Suprapubic skin (tissue), 4 donors: ENCODE measurements at regions not wholly inside any gene's neighbourhood (a gene's known extent, or its start where the extent isn't known, plus 50 kb on each side); places are given as distances from the start of the nearest gene placed in this dataset.

Experiments used
- DNase-seq, 2 donors: peaks; one replicate each; pipeline ENCODE4 v3.0.0-alpha.2; 2019; ENCODE audit warnings: low spot score in 2 of 2
- H3K27ac ChIP-seq: fragments of 200-600 bp; sonication (generic); one replicate; pipeline ENCODE4 v1.5.1; 2019
- H3K27me3 ChIP-seq: fragments of 200-600 bp; sonication (generic); one replicate; pipeline ENCODE4 v1.5.1; 2019
- H3K36me3 ChIP-seq: fragments of 200-600 bp; sonication (generic); one replicate; pipeline ENCODE4 v1.5.1; 2019
- H3K4me1 ChIP-seq: fragments of 200-600 bp; sonication (generic); one replicate; pipeline ENCODE4 v1.5.1; 2019
- H3K4me3 ChIP-seq: fragments of 200-600 bp; sonication (generic); one replicate; pipeline ENCODE4 v1.5.1; 2019; ENCODE audit warnings: mild to moderate bottlenecking
- H3K9me3 ChIP-seq: fragments of 200-600 bp; sonication (generic); one replicate; pipeline ENCODE4 v1.5.1; 2019
- EP300 ChIP-seq: sonication (generic); formaldehyde crosslinking; IDR thresholded peaks from one replicate; pipeline ENCODE4 v1.6.1; 2017; ENCODE audit warnings: antibody characterized with exemption
- POLR2A ChIP-seq, 2 donors: fragments of 450-650 bp; IDR thresholded peaks; one replicate each; pipeline ENCODE4 v1.6.1; 2017; ENCODE audit warnings: antibody characterized with exemption in 2 of 2, mild to moderate bottlenecking in 2 of 2, moderate library complexity in 2 of 2
- POLR2AphosphoS5 ChIP-seq, 3 donors: sonication (generic); formaldehyde crosslinking; IDR thresholded peaks; one replicate each; pipeline ENCODE4 v1.6.1; 2017; ENCODE audit warnings: antibody characterized with exemption in 3 of 3
- WGBS: methylation state at CpG from one replicate; pipeline ENCODE4 v1.1.5; 2018; 5-methylcytosine and 5-hydroxymethylcytosine counted together
- TF ChIP-seq, protein P1 (sequence below), 2 donors: fragments of 200-600 bp in 1 of 2; fragments of 450-650 bp in 1 of 2; sonication (generic) in 1 of 2; IDR thresholded peaks; one replicate each; pipeline ENCODE4 v1.5.1; 2016 to 2019; ENCODE audit warnings: antibody characterized with exemption in 2 of 2, mild to moderate bottlenecking in 1 of 2, moderate library complexity in 1 of 2

DNA sequence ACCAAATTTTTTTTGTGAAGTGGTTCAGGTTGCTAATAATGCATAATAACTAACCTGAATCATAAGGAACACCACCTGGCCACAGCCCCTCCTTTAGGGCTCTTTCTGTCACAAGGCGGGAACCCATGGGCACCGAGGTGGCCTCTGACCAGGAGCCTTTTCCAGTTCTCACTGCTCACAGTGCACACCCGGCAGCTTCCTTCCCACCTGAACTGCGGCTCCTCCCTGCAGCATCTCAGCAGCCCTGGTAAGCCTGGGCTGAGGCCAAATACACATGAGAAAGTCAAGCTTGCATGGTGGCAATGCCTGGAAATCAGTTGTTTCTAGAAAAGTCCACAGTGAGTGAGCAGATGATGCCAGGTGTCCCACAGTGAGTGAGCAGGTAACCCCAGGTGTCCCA, 77.6 kb upstream of the SNTG2 start:
- Histone ChIP-seq H3K27ac (no peak overlapping the region), H3K9me3 (no peaks in the 10 kb centered on the region), H3K4me1 (no peaks in the 10 kb centered on the region), H3K27me3 (peaks cover 26% of the 10 kb centered on the region), H3K36me3 (no peaks in the 10 kb centered on the region), H3K4me3 (no peak overlapping the region)
- TF ChIP-seq POLR2AphosphoS5 (IDR thresholded peaks at IDR 0.05) (no peak), POLR2A (IDR thresholded peaks at IDR 0.05) (no peak)
- DNase-seq = peak; percentile 28 to 53
- 81% methylated on average over 4 of the region's 4 CpGs for WGBS

DNA sequence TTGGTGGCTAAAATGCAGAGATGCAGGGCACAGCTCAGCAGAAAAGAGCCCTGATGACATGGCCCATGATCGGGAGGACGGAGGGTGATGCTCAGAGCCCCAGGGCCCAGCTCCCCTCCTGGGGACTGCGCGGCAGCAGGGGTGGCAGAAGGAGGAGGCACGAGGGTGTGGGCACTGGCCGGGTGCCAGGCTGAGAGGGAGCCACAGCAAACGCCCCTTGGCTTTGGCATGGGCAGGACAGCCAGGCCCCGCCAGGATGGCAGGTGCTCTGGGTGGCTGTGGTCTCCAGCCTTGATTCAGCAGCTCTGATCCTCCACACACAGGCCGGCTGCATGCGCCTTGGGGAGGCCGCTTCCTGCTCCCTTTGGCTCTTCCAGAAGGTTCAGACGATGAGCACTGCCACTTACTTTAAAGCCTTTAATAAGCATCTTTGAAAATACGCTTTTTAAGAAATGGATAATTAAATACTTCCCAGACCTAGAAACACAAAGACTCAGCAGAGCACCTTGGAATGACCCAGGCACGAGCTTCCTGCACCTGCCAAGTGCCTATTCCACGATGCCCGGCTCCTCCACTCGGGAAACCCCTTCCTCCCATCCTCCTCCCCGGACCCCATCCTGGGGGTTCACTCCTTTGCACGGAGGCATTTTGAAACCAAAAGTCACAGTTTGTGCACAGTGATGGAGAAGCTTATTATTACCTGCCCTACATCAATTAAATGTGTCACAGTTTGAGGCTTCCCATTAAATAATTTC, 78.5 kb upstream of the SNTG2 start:
- TF ChIP-seq EP300 (no peak), POLR2A (IDR thresholded peaks at IDR 0.05) (no peak), POLR2AphosphoS5 (IDR thresholded peaks at IDR 0.05) (no peak)
- TF ChIP-seq, protein P1, sequence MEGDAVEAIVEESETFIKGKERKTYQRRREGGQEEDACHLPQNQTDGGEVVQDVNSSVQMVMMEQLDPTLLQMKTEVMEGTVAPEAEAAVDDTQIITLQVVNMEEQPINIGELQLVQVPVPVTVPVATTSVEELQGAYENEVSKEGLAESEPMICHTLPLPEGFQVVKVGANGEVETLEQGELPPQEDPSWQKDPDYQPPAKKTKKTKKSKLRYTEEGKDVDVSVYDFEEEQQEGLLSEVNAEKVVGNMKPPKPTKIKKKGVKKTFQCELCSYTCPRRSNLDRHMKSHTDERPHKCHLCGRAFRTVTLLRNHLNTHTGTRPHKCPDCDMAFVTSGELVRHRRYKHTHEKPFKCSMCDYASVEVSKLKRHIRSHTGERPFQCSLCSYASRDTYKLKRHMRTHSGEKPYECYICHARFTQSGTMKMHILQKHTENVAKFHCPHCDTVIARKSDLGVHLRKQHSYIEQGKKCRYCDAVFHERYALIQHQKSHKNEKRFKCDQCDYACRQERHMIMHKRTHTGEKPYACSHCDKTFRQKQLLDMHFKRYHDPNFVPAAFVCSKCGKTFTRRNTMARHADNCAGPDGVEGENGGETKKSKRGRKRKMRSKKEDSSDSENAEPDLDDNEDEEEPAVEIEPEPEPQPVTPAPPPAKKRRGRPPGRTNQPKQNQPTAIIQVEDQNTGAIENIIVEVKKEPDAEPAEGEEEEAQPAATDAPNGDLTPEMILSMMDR (IDR thresholded peaks at IDR 0.05) = no peak
- H3K27ac ChIP-seq = no peak overlapping the region
- DNase-seq = peak in 1 of 2 donors; percentile 62
- WGBS = 68% methylated on average over 13 of the region's 19 CpGs
- H3K4me3 ChIP-seq = no peak overlapping the region
- no peaks in the 10 kb centered on the region for H3K4me1 ChIP-seq
- H3K27me3 ChIP-seq = peaks cover 26% of the 10 kb centered on the region
- H3K9me3 ChIP-seq = no peaks in the 10 kb centered on the region
- no peaks in the 10 kb centered on the region for H3K36me3 ChIP-seq

DNA sequence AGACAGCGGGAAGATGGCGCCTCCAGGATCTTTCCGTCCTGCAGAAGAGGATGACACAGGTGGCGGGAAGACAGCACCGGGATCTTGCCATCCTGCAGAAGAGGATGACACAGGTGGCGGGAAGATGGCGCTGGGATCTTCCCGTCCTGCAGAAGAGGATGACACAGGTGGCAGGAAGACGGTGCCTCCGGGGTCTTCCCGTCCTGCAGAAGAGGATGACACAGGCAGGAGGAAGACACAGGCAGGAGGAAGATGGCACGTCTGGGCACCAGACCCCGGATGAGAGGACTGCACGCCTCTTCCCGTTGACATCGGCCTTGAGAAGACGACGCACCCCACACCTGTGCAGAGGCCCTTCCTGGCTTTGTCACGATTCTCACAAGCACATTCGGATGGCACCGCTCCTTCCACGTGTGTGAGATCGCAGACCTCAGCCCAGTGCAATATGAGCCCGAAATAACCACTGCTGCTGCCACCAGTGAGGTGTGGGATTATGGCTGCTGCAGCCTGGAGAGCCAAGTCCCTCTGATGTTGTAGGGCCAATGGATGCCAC, 79.4 kb upstream of the SNTG2 start:
- peak in 1 of 2 donors; percentile 48 for DNase-seq
- no peak overlapping the region for H3K27ac ChIP-seq
- peaks cover 26% of the 10 kb centered on the region for H3K27me3 ChIP-seq
- TF ChIP-seq, protein P1 (IDR thresholded peaks at IDR 0.05) = no peak
- no peak for TF ChIP-seq POLR2A (IDR thresholded peaks at IDR 0.05)
- TF ChIP-seq EP300 = no peak
- no peak for TF ChIP-seq POLR2AphosphoS5 (IDR thresholded peaks at IDR 0.05)
- no peaks in the 10 kb centered on the region for H3K9me3 ChIP-seq
- no peak overlapping the region for H3K4me3 ChIP-seq
- 88% methylated on average over 23 of the region's 24 CpGs for WGBS
- no peaks in the 10 kb centered on the region for H3K36me3 ChIP-seq
- H3K4me1 ChIP-seq = no peaks in the 10 kb centered on the region

DNA sequence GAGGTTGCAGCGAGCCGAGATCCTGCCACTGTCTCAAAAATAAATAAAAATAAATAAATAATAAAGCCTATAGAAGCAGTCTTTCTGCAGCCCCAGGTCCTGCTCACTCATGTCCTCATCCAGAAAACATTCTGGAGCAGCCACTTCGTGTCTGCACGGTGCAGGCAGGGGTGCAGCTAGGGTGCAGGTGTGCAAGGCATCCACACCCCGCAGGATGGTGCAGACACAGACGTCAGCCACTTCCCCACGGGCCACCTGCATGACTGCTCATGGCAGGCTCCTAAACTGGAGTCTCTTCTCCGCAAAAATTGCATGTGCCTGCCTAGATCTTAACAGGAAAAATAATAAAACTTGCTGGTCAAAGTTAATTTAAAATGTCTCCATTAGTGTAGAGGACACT, 80.2 kb upstream of the SNTG2 start:
- WGBS = 67% methylated on average over 8 of the region's 8 CpGs
- peak in 1 of 2 donors; percentile 20 for DNase-seq
- no peaks in the 10 kb centered on the region for H3K4me1 ChIP-seq

DNA sequence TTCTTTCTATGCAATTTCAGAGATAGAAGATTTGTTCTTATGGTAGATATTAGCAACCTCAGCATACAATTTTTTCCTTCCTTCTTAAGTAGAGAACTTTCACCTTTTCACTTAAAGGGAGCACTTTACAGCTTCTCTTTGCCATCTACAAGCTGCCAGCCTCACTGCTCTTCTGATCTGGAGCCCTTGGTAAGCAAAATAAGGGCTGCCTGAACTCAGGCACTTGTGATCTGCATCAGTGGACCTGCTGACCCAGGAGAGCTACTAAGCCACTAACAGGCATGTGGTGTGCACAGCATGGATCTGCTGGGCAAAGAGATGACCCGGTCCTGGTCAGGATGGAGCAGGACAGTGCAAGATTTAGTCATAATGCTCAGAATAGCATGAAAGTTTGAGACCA, 80.8 kb upstream of the SNTG2 start:
- H3K36me3 ChIP-seq = no peaks in the 10 kb centered on the region
- no peak overlapping the region for H3K4me3 ChIP-seq
- 85% methylated on average over 1 of the region's 1 CpG for WGBS
- H3K27ac ChIP-seq = no peak overlapping the region
- peaks cover 26% of the 10 kb centered on the region for H3K27me3 ChIP-seq
- peak in 1 of 2 donors; percentile 8 for DNase-seq
- H3K9me3 ChIP-seq = no peaks in the 10 kb centered on the region
- H3K4me1 ChIP-seq = no peaks in the 10 kb centered on the region
- TF ChIP-seq POLR2AphosphoS5 (IDR thresholded peaks at IDR 0.05) = no peak
- TF ChIP-seq EP300 = no peak
- TF ChIP-seq, protein P1 (IDR thresholded peaks at IDR 0.05) = no peak
- no peak for TF ChIP-seq POLR2A (IDR thresholded peaks at IDR 0.05)

More for the DNA sequence above, 80.2 kb upstream of the SNTG2 start:
- TF ChIP-seq EP300 (no peak), POLR2AphosphoS5 (IDR thresholded peaks at IDR 0.05) (no peak), POLR2A (IDR thresholded peaks at IDR 0.05) (no peak)
- TF ChIP-seq, protein P1 (IDR thresholded peaks at IDR 0.05) = no peak
- Histone ChIP-seq H3K36me3 (no peaks in the 10 kb centered on the region), H3K4me3 (no peak overlapping the region), H3K27me3 (peaks cover 26% of the 10 kb centered on the region), H3K9me3 (no peaks in the 10 kb centered on the region), H3K27ac (no peak overlapping the region)
